A549 (cell line): ENCODE measurements at regions not wholly inside any gene's neighbourhood (a gene's known extent, or its start where the extent isn't known, plus 50 kb on each side); places are given as distances from the start of the nearest gene placed in this dataset.

ENCODE experiments used
- ATAC-seq, 2 experiments: fragments of 200-7000 bp in 1 of 2; fragments of >200 bp in 1 of 2; cut with Nextera tagmentation in 1 of 2; cut with Tn5 transposase in 1 of 2; 3 replicates each; pipeline versions ENCODE4 v1.8.0 to v1.9.1; 2018 to 2020; ENCODE audit warnings: mild to moderate bottlenecking in 1 of 2, moderate library complexity in 1 of 2
- CTCF ChIA-PET: fragments of 300-600 bp; sonication (Branson Sonifier 250); formaldehyde crosslinking; extraction: SDS; loops from one replicate; lab custom pipeline; 2021; ENCODE audit warnings: antibody characterized with exemption, inconsistent platforms; lab: Yijun Ruan, JAX
- POLR2A ChIA-PET: fragments of 350-600 bp; formaldehyde crosslinking; extraction: SDS; loops from one replicate; lab custom pipeline; 2021; ENCODE audit warnings: antibody characterized with exemption, inconsistent platforms; lab: Yijun Ruan, JAX
- DNase-seq, 2 experiments: peaks; one replicate each; pipeline versions ENCODE4 v3.0.0 to v3.0.0-alpha.2; 2011 to 2016; ENCODE audit warnings: low read depth in 1 of 2, low spot score in 1 of 2
- FAIRE-seq: peaks from 2 replicates; lab custom pipeline; 2011; peaks lifted over from hg19 to GRCh38; lab: Jason Lieb, UNC
- H3K27ac ChIP-seq, 2 experiments: fragments of >200 bp; sonication (Bioruptor Twin); formaldehyde crosslinking; 3 replicates each; pipeline ENCODE4 v1.5.1; 2016 to 2017
- H3K4me1 ChIP-seq: fragments of >200 bp; sonication (Bioruptor Twin); formaldehyde crosslinking; 3 replicates; pipeline ENCODE4 v1.6.1; 2016
- H3K4me2 ChIP-seq: fragments of >200 bp; sonication (Bioruptor Twin); formaldehyde crosslinking; 3 replicates; pipeline ENCODE4 v1.6.1; 2016
- H3K4me3 ChIP-seq: fragments of >200 bp; sonication (Bioruptor Twin); formaldehyde crosslinking; 3 replicates; pipeline ENCODE4 v1.5.1; 2016
- H3K9me3 ChIP-seq: fragments of >200 bp; sonication (Bioruptor Twin); formaldehyde crosslinking; 3 replicates; pipeline ENCODE4 v1.6.1; 2016
- CBX2 ChIP-seq: fragments of 200-600 bp; sonication (generic); IDR thresholded peaks from 2 replicates; pipeline ENCODE4 v1.6.1; 2016; ENCODE audit warnings: low read depth, mild to moderate bottlenecking, borderline replicate concordance
- CEBPB ChIP-seq, 2 experiments: fragments of >200 bp in 1 of 2; sonication (Bioruptor Twin) in 1 of 2; formaldehyde crosslinking in 1 of 2; IDR thresholded peaks; 2 replicates each; pipeline ENCODE4 v1.6.1; 2012 to 2016
- CHD4 ChIP-seq: fragments of 200-600 bp; sonication (generic); IDR thresholded peaks from 2 replicates; pipeline ENCODE4 v1.6.1; 2016; ENCODE audit warnings: antibody characterized with exemption, mild to moderate bottlenecking, borderline replicate concordance
- EHF ChIP-seq: fragments of 250-450 bp; sonication (Bioruptor Pico); IDR thresholded peaks from 2 replicates; pipeline ENCODE4 v1.5.0; 2020; ENCODE audit warnings: mild to moderate bottlenecking
- EP300 ChIP-seq, 2 experiments: fragments of >200 bp; sonication (Bioruptor Twin); formaldehyde crosslinking; IDR thresholded peaks; 2 replicates in 1 of 2; 3 replicates in 1 of 2; pipeline ENCODE4 v1.6.1; 2016 to 2017
- ESRRA ChIP-seq: fragments of 150-350 bp; IDR thresholded peaks from 2 replicates; pipeline ENCODE4 v1.6.1; 2014; ENCODE audit warnings: mild to moderate bottlenecking, low read length, borderline replicate concordance
- HDAC2 ChIP-seq: fragments of 200-600 bp; sonication (generic); IDR thresholded peaks from 2 replicates; pipeline ENCODE4 v1.6.1; 2016
- KDM5A ChIP-seq: fragments of 200-600 bp; sonication (generic); IDR thresholded peaks from 2 replicates; pipeline ENCODE4 v1.6.1; 2016; ENCODE audit warnings: antibody characterized with exemption, mild to moderate bottlenecking
- MAX ChIP-seq: IDR thresholded peaks from 2 replicates; pipeline ENCODE4 v1.6.1; 2012
- MAZ ChIP-seq: fragments of 150-350 bp; IDR thresholded peaks from 2 replicates; pipeline ENCODE4 v1.6.1; 2014; ENCODE audit warnings: antibody characterized with exemption, low read depth, low read length, borderline replicate concordance
- MYC ChIP-seq: IDR thresholded peaks from 2 replicates; pipeline ENCODE4 v1.6.1; 2012; ENCODE audit warnings: mild to moderate bottlenecking, inconsistent platforms, low read length, improper control_type of control experiment, borderline replicate concordance
- NPAS2 ChIP-seq: fragments of 250-450 bp; sonication (Bioruptor Pico); IDR thresholded peaks from 2 replicates; pipeline ENCODE4 v1.8.0; 2022; ENCODE audit warnings: mild to moderate bottlenecking, moderate library complexity, borderline replicate concordance
- PBX3 ChIP-seq: IDR thresholded peaks from 2 replicates; pipeline ENCODE4 v1.6.1; 2012
- PHF8 ChIP-seq: fragments of 200-600 bp; sonication (generic); IDR thresholded peaks from 2 replicates; pipeline ENCODE4 v1.6.1; 2016; ENCODE audit warnings: low read depth, mild to moderate bottlenecking, antibody characterized with exemption, moderate library complexity, borderline replicate concordance
- RAD21 ChIP-seq, 2 experiments: fragments of >200 bp in 1 of 2; sonication (Bioruptor Twin) in 1 of 2; formaldehyde crosslinking in 1 of 2; IDR thresholded peaks in 1 of 2; conservative IDR thresholded peaks in 1 of 2; 2 replicates in 1 of 2; 3 replicates in 1 of 2; pipeline ENCODE4 v1.6.1; 2012 to 2018; ENCODE audit warnings: inconsistent platforms in 1 of 2
- RFX5 ChIP-seq: fragments of 450-650 bp; IDR thresholded peaks from 2 replicates; pipeline ENCODE4 v1.7.1; 2014; ENCODE audit warnings: antibody characterized with exemption, mild to moderate bottlenecking, moderate library complexity
- TFCP2L1 ChIP-seq: fragments of 250-450 bp; sonication (Bioruptor Pico); IDR thresholded peaks from 2 replicates; pipeline ENCODE4 v1.5.0; 2021; ENCODE audit warnings: mild to moderate bottlenecking
- TP53 ChIP-seq: fragments of 250-450 bp; sonication (Bioruptor Pico); IDR thresholded peaks from 2 replicates; pipeline ENCODE4 v1.5.0; 2021; ENCODE audit warnings: mild to moderate bottlenecking, moderate library complexity
- ZFP36 ChIP-seq: fragments of 450-650 bp; IDR thresholded peaks from 2 replicates; pipeline ENCODE4 v1.6.1; 2014; ENCODE audit warnings: borderline replicate concordance; ENCODE audit not compliant: partially characterized antibody
- ZSCAN20 ChIP-seq: fragments of 250-450 bp; sonication (Bioruptor Pico); IDR thresholded peaks from 2 replicates; pipeline ENCODE4 v1.8.0; 2022; ENCODE audit warnings: mild to moderate bottlenecking, moderate library complexity
- WGBS: methylation state at CpG from one replicate; pipeline ENCODE4 v1.1.6; 2017; ENCODE audit errors: missing lambda C conversion rate; 5-methylcytosine and 5-hydroxymethylcytosine counted together
- TF ChIP-seq, protein P1 (sequence below): fragments of >200 bp; sonication (Bioruptor Twin); formaldehyde crosslinking; IDR thresholded peaks from 2 replicates; pipeline ENCODE4 v1.6.1; 2016

- DNase-seq (no peak), ATAC-seq (no peak), FAIRE-seq (no peak)
- POLR2A ChIA-PET: no interaction called here
- H3K4me2 ChIP-seq: no peak overlapping the region
- WGBS: 7% methylated on average over 4 of the region's 4 CpGs
- H3K4me3 ChIP-seq: no peak overlapping the region
- CTCF ChIA-PET: no interaction called here
- TF ChIP-seq ZFP36 (no peak), CEBPB (IDR thresholded peaks at IDR 0.05) (no peak), RAD21 (conservative IDR thresholded peaks at IDR 0.05 in 1 of 2, IDR thresholded peaks at IDR 0.05 in 1 of 2) (no peak), PBX3 (no peak), RFX5 (no peak), CHD4 (no peak), MAZ (no peak), HDAC2 (no peak)
- no peaks in the 10 kb centered on the region for H3K4me1 ChIP-seq
- H3K9me3 ChIP-seq: no peaks in the 10 kb centered on the region
- H3K27ac ChIP-seq: no peak overlapping the region
Measured at GRCh38 chr11:113564527-113565130, 89.4 kb upstream of the DRD2 start.

DNA sequence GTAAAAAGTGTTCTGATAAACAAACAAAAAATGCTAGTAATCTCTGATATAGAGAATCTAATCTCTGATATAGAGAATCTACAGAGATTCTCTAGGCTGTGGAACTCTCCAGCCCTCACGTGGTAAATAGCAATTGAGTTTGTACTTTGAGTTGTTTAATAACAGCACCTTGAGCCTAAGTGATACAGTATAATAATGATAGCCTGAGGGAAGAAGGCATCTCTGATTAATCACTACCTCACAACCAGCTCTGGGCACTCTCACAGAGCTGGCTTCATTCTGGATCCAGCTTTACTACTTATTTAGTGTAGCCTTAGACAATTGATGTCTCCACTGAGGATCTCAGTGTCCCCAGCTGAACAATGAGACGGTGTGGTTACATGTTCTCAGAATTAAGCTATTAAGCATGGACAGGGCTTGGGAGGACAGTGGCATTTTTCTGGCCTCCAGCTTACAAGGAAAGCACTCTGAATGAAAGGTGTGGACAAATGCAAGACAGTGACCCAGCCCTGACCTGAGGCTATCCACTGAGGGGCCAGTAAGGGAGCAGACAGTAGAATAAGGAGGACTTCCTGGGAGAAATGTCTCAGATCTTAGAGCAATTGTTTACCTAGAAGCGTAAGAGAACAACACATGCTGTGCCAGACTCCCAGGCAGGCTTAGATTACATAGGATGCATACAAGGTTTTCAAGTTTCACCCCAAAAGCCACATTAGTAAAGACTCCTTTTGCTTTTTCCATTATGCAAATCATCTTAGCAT lies 88.7 kb upstream of the DRD2 start:
- Histone ChIP-seq H3K27ac (no peak overlapping the region), H3K4me1 (no peaks in the 10 kb centered on the region), H3K4me3 (no peak overlapping the region), H3K4me2 (no peak overlapping the region), H3K9me3 (no peaks in the 10 kb centered on the region)
- ChIA-PET POLR2A (no interaction called here), CTCF (no interaction called here)
- DNase-seq (no peak), FAIRE-seq (no peak), ATAC-seq (no peak)
- WGBS: 16% methylated on average over 3 of the region's 3 CpGs
- TF ChIP-seq EP300 (IDR thresholded peaks at IDR 0.05): no peak
- TF ChIP-seq MAX: no peak
- TF ChIP-seq CBX2: no peak
- TF ChIP-seq TP53 (CRISPR knock-in tag): no peak
- no peak for TF ChIP-seq TFCP2L1
- no peak for TF ChIP-seq PHF8
- TF ChIP-seq PBX3: no peak
- TF ChIP-seq KDM5A: no peak
- no peak for TF ChIP-seq NPAS2
- no peak for TF ChIP-seq ESRRA
- no peak for TF ChIP-seq MYC
- no peak for TF ChIP-seq RAD21 (conservative IDR thresholded peaks at IDR 0.05 in 1 of 2, IDR thresholded peaks at IDR 0.05 in 1 of 2)
- TF ChIP-seq, protein P1, sequence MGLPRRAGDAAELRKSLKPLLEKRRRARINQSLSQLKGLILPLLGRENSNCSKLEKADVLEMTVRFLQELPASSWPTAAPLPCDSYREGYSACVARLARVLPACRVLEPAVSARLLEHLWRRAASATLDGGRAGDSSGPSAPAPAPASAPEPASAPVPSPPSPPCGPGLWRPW: no peak
- TF ChIP-seq MAZ: no peak

- H3K4me1 ChIP-seq: no peaks in the 10 kb centered on the region
Measured at GRCh38 chr11:113562981-113563461, 87.8 kb upstream of the DRD2 start.

More at GRCh38 chr11:113562981-113563461, 87.8 kb upstream of the DRD2 start:
- no peak overlapping the region for H3K4me2 ChIP-seq
- no peak overlapping the region for H3K27ac ChIP-seq
- 41% methylated on average over 9 of the region's 9 CpGs for WGBS
- CTCF ChIA-PET: no interaction called here
- DNase-seq: no peak
- TF ChIP-seq EHF (CRISPR knock-in tag) (no peak), CBX2 (no peak), RFX5 (no peak), ESRRA (no peak), ZSCAN20 (CRISPR knock-in tag) (no peak), RAD21 (conservative IDR thresholded peaks at IDR 0.05 in 1 of 2, IDR thresholded peaks at IDR 0.05 in 1 of 2) (no peak)
- TF ChIP-seq, protein P1: no peak
- TF ChIP-seq, all 56 proteins: peak for 0
- H3K4me3 ChIP-seq: no peak overlapping the region
- POLR2A ChIA-PET: no interaction called here
- FAIRE-seq (no peak), ATAC-seq (no peak)
- no peaks in the 10 kb centered on the region for H3K9me3 ChIP-seq
